ENCODE measurements at regions not wholly inside any gene's neighbourhood (a gene's known extent, or its start where the extent isn't known, plus 50 kb on each side); places are given as distances from the start of the nearest gene placed in this dataset.

DNA sequence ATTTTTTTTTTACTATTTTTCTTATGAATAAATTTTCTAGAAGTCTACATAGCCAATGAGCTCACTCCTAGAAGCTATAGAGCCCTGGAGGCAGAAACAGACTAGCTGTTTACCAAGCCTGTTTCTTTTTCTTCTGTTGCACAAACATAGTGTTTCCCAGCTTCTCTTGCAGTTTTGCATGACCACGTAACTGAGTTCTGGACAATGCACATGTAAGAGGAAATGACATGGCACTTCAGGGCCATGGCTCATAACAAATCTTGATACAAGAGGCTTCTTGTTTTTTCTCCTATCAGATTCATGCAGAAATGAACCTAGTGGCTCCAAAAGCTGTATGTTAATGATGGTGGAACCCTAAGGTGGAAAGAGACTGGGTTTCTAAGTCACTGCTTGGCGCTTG lies 127.4 kb downstream of the ZNF330 start:
- Histone ChIP-seq H3K4me2 (no peak overlapping the region), H3K4me3 (no peak overlapping the region), H3K27ac (peak overlapping the region; percentile 92 to 97), H3K4me1 (peaks cover 32% of the 10 kb centered on the region), H3K9me3 (peaks cover 10% of the 10 kb centered on the region; the same call in 2 of the 3 replicates)
- TF ChIP-seq MAZ (IDR thresholded peaks at IDR 0.05; ENCODE audit: borderline replicate concordance, low read depth, low read length) (no peak), KDM1A (IDR thresholded peaks at IDR 0.05; ENCODE audit: low read depth) (no peak), RCOR1 (IDR thresholded peaks at IDR 0.05; ENCODE audit: low read depth, low read length) (no peak), EHF (CRISPR knock-in tag; IDR thresholded peaks at IDR 0.05) (no peak), E2F6 (IDR thresholded peaks at IDR 0.05; ENCODE audit: borderline replicate concordance, low read depth) (no peak), ZC3H11A (IDR thresholded peaks at IDR 0.05) (no peak), ZFP36 (IDR thresholded peaks at IDR 0.05; ENCODE audit: borderline replicate concordance, partially characterized antibody) (no peak), CBX2 (IDR thresholded peaks at IDR 0.05; ENCODE audit: borderline replicate concordance, low read depth) (no peak), HES2 (IDR thresholded peaks at IDR 0.05) (no peak), CBX8 (IDR thresholded peaks at IDR 0.05) (no peak), TP53 (CRISPR knock-in tag; IDR thresholded peaks at IDR 0.05) (no peak), HDAC2 (IDR thresholded peaks at IDR 0.05) (no peak), EP300 (IDR thresholded peaks at IDR 0.05) (no peak), CEBPB (IDR thresholded peaks at IDR 0.05) (no peak), FOXS1 (CRISPR knock-in tag; IDR thresholded peaks at IDR 0.05) (no peak)
- TF ChIP-seq, protein P1, sequence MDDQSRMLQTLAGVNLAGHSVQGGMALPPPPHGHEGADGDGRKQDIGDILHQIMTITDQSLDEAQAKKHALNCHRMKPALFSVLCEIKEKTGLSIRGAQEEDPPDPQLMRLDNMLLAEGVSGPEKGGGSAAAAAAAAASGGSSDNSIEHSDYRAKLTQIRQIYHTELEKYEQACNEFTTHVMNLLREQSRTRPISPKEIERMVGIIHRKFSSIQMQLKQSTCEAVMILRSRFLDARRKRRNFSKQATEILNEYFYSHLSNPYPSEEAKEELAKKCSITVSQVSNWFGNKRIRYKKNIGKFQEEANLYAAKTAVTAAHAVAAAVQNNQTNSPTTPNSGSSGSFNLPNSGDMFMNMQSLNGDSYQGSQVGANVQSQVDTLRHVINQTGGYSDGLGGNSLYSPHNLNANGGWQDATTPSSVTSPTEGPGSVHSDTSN (IDR thresholded peaks at IDR 0.05) = no peak
- TF ChIP-seq, protein P2, sequence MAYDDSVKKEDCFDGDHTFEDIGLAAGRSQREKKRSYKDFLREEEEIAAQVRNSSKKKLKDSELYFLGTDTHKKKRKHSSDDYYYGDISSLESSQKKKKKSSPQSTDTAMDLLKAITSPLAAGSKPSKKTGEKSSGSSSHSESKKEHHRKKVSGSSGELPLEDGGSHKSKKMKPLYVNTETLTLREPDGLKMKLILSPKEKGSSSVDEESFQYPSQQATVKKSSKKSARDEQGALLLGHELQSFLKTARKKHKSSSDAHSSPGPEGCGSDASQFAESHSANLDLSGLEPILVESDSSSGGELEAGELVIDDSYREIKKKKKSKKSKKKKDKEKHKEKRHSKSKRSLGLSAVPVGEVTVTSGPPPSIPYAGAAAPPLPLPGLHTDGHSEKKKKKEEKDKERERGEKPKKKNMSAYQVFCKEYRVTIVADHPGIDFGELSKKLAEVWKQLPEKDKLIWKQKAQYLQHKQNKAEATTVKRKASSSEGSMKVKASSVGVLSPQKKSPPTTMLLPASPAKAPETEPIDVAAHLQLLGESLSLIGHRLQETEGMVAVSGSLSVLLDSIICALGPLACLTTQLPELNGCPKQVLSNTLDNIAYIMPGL (CRISPR knock-in tag; IDR thresholded peaks at IDR 0.05; ENCODE audit: borderline replicate concordance) = no peak
- POLR2A ChIA-PET = no interaction called here
- DNase-seq (ENCODE audit: low read depth in 1 of 2, low spot score in 1 of 2) = peak in 1 of 2 experiments; percentile 29
- ATAC-seq = no peak
- no peak for FAIRE-seq
- CTCF ChIA-PET = interaction anchor here (0.6 to 2.2 kb wide), 2 partner anchors 307 to 332 kb away, joined by 4 to 7 read pairs; no protein-coding TSS in a partner anchor
- 81% methylated on average over 2 of the region's 2 CpGs for WGBS (ENCODE audit: missing lambda C conversion rate)

DNA sequence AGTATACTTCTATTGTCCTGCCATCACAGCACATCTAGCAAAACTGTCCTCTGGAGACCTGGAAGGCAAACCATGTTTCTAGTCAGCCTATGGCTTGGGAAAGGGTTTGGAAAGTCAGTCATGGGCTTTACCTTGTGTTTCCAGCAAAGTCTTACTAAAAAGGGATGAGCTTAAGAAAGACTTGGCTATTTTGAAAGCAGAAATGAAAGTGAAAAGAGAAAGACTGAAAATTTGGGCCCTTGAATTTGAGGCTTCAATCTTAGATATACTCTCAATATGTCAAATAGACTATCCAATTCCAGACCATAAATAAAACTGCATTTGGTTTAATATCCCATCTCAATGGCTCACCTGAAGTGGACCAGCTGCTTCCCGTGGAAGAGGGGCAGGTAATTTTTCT lies 127.9 kb downstream of the ZNF330 start:
- WGBS (ENCODE audit: missing lambda C conversion rate) = 100% methylated on average over 1 of the region's 1 CpG
- POLR2A ChIA-PET = no interaction called here
- H3K9me3 ChIP-seq = peaks cover 14% of the 10 kb centered on the region; the same call in 2 of the 3 replicates
- H3K4me3 ChIP-seq = no peak overlapping the region
- DNase-seq (ENCODE audit: low read depth in 1 of 2, low spot score in 1 of 2) = no peak
- FAIRE-seq = no peak
- peaks cover 32% of the 10 kb centered on the region for H3K4me1 ChIP-seq
- TF ChIP-seq RFX5 (IDR thresholded peaks at IDR 0.05) (no peak), POLR2A (IDR thresholded peaks at IDR 0.05; ENCODE audit: low read length) (no peak), TFCP2L1 (CRISPR knock-in tag; IDR thresholded peaks at IDR 0.05) (no peak), HEYL (CRISPR knock-in tag; IDR thresholded peaks at IDR 0.05) (no peak), CBX2 (IDR thresholded peaks at IDR 0.05; ENCODE audit: borderline replicate concordance, low read depth) (no peak), CHD4 (IDR thresholded peaks at IDR 0.05; ENCODE audit: borderline replicate concordance) (no peak), POLR2AphosphoS2 (conservative IDR thresholded peaks at IDR 0.05; ENCODE audit: low read length) (no peak), BCL3 (IDR thresholded peaks at IDR 0.05) (no peak), CHD2 (IDR thresholded peaks at IDR 0.05; ENCODE audit: low read length, partially characterized antibody) (no peak), ZC3H11A (IDR thresholded peaks at IDR 0.05) (no peak), EHMT2 (IDR thresholded peaks at IDR 0.05; ENCODE audit: low read depth) (no peak), NPAS2 (CRISPR knock-in tag; IDR thresholded peaks at IDR 0.05; ENCODE audit: borderline replicate concordance) (no peak), MYC (IDR thresholded peaks at IDR 0.05; ENCODE audit: borderline replicate concordance, low read length) (no peak), HDAC2 (IDR thresholded peaks at IDR 0.05) (no peak), NFE2L2 (conservative IDR thresholded peaks at IDR 0.05; ENCODE audit: low read length) (no peak), HOXB13 (CRISPR knock-in tag; IDR thresholded peaks at IDR 0.05; ENCODE audit: low read depth) (no peak), ESRRA (IDR thresholded peaks at IDR 0.05; ENCODE audit: borderline replicate concordance, low read length) (no peak), ATOH8 (CRISPR knock-in tag; IDR thresholded peaks at IDR 0.05; ENCODE audit: low read depth) (no peak)
- TF ChIP-seq, protein P3, sequence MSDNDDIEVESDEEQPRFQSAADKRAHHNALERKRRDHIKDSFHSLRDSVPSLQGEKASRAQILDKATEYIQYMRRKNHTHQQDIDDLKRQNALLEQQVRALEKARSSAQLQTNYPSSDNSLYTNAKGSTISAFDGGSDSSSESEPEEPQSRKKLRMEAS (IDR thresholded peaks at IDR 0.05) = no peak
- H3K27ac ChIP-seq = peak overlapping the region; percentile 92 to 97
- CTCF ChIA-PET = no interaction called here
- ATAC-seq = no peak
- no peak overlapping the region for H3K4me2 ChIP-seq
